Lower leg skin (tissue), 3 donors: ENCODE measurements at regions not wholly inside any gene's neighbourhood (a gene's known extent, or its start where the extent isn't known, plus 50 kb on each side); places are given as distances from the start of the nearest gene placed in this dataset.

Experiments
- POLR2A ChIP-seq, 2 donors: fragments of 450-650 bp; IDR thresholded peaks; one replicate each; pipeline ENCODE4 v1.6.1; 2016 to 2017; ENCODE audit warnings: antibody characterized with exemption in 2 of 2, mild to moderate bottlenecking in 1 of 2, moderate library complexity in 1 of 2
- TF ChIP-seq, protein P1 (sequence below), 3 donors: fragments of 450-650 bp; IDR thresholded peaks; one replicate each; pipeline ENCODE4 v1.5.1; 2016; ENCODE audit warnings: antibody characterized with exemption in 3 of 3, mild to moderate bottlenecking in 3 of 3, moderate library complexity in 2 of 3

DNA sequence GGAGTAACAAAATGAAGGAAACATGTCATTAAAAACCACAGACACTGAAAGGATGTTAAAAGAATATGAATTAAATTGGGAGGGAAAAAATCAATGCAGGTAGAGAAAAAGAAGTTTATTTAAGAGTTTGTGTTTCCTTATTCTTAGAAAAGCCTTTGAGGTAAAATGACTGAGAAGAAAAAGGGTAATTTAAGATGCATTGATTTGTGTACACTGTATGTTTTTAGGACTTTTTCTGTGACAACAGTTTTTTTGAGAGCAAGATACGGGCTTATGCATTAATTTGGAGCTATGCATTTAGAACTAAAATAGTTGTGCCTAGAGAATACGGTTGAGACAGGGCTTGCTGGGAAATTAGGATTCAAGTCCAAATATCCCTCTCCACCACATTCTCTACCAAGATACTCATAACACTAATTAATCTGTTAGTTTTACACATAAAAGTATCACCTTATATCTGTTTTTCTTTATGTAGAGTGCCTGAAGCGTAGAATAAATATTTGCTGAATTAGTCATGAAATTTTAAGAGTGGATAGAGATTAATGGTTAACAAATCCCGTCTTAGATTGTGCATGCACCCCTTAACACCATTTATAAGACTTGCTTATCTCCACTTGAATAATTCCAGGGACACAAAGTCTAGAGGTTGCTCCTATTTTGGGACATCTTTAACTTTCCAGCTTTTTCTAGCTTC lies 232.5 kb downstream of the PCDH7 start:
- TF ChIP-seq, protein P1, sequence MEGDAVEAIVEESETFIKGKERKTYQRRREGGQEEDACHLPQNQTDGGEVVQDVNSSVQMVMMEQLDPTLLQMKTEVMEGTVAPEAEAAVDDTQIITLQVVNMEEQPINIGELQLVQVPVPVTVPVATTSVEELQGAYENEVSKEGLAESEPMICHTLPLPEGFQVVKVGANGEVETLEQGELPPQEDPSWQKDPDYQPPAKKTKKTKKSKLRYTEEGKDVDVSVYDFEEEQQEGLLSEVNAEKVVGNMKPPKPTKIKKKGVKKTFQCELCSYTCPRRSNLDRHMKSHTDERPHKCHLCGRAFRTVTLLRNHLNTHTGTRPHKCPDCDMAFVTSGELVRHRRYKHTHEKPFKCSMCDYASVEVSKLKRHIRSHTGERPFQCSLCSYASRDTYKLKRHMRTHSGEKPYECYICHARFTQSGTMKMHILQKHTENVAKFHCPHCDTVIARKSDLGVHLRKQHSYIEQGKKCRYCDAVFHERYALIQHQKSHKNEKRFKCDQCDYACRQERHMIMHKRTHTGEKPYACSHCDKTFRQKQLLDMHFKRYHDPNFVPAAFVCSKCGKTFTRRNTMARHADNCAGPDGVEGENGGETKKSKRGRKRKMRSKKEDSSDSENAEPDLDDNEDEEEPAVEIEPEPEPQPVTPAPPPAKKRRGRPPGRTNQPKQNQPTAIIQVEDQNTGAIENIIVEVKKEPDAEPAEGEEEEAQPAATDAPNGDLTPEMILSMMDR (IDR thresholded peaks at IDR 0.05): no peak
- no peak for TF ChIP-seq POLR2A (IDR thresholded peaks at IDR 0.05)
